ENCODE measurements at regions not wholly inside any gene's neighbourhood (a gene's known extent, or its start where the extent isn't known, plus 50 kb on each side); places are given as distances from the start of the nearest gene placed in this dataset.

DNA sequence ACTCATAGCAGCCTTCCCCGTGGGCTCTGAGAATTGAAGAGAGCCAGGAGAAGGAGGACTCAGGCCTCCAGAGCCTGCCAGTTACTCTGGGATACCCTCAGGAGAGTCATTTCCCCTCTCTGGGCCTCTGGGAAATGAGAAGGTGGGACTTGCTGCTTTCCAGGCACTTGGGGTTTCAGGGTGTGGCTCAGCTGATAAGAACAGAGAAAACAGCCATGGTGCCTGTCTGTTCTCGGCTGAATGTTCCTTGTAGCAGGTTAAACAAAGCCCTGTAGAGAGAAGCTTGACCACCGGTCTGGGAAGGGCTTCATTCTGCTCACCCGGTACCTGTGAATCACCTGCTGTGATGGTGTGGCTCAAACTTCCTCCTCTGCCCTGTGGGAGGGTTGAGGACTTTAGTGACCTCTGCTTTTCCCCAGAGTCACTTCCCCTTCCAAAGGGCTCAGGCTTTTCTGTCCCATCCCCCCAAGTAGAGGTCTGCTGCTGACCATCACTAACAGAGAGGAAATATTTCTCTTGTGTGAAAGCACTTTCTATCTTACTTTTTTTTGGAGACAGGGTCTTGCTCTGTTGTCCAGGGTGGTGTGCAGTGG is 212.4 kb upstream of the GALNT17 start:
- Histone ChIP-seq H3K9me3 (ENCODE audit: insufficient read depth, low read length) (no peaks in the 10 kb centered on the region), H2AFZ (ENCODE audit: low read depth, low read length, severe bottlenecking) (no peak overlapping the region), H3K36me3 (ENCODE audit: low read length) (no peaks in the 10 kb centered on the region), H3K79me2 (ENCODE audit: insufficient read depth, low read length) (no peaks in the 10 kb centered on the region), H3K9ac (ENCODE audit: low read length) (no peak overlapping the region), H3K27ac (ENCODE audit: low read depth, low read length) (no peak overlapping the region), H3K9me2 (replicated peaks; ENCODE audit: insufficient read depth, low read length) (no peaks in the 10 kb centered on the region), H3F3A (ENCODE audit: insufficient read depth) (no peaks in the 10 kb centered on the region), H3K4me3 (ENCODE audit: insufficient read depth, low read length, poor library complexity, severe bottlenecking) (no peak overlapping the region), H3K27me3 (ENCODE audit: low read length) (no peaks in the 10 kb centered on the region), H3K4me2 (ENCODE audit: low read depth, low read length, poor library complexity, severe bottlenecking) (no peak overlapping the region), H4K20me1 (ENCODE audit: low read depth, low read length) (no peaks in the 10 kb centered on the region)
- TF ChIP-seq EZH2phosphoT487 (conservative IDR thresholded peaks at IDR 0.05; ENCODE audit: low read length) = no peak
- TF ChIP-seq, protein P1, sequence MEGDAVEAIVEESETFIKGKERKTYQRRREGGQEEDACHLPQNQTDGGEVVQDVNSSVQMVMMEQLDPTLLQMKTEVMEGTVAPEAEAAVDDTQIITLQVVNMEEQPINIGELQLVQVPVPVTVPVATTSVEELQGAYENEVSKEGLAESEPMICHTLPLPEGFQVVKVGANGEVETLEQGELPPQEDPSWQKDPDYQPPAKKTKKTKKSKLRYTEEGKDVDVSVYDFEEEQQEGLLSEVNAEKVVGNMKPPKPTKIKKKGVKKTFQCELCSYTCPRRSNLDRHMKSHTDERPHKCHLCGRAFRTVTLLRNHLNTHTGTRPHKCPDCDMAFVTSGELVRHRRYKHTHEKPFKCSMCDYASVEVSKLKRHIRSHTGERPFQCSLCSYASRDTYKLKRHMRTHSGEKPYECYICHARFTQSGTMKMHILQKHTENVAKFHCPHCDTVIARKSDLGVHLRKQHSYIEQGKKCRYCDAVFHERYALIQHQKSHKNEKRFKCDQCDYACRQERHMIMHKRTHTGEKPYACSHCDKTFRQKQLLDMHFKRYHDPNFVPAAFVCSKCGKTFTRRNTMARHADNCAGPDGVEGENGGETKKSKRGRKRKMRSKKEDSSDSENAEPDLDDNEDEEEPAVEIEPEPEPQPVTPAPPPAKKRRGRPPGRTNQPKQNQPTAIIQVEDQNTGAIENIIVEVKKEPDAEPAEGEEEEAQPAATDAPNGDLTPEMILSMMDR (IDR thresholded peaks at IDR 0.05; ENCODE audit: insufficient read depth, low read length, poor library complexity, severe bottlenecking) = no peak

DNA sequence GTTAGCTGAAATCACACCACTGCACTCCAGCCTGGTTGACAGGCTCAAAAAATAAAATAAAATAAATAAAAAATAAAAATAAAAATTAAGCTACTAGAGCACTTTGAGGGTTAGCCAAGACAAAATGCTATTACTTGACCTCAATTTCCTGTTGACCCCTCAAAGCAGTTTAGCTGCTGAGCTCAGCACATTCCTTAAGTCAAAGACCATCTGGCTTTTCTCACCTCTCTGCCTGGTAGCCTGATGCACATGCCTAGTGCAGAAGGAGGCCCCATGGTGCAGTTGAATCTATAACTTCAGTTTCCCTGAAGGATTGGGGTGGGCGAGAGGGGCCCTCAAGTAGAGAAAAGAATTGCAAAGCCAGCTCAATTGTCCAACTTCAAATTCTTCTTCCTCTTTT is 211.1 kb upstream of the GALNT17 start:
- Histone ChIP-seq H4K20me1 (ENCODE audit: low read depth, low read length) (no peaks in the 10 kb centered on the region), H3K36me3 (ENCODE audit: low read length) (no peaks in the 10 kb centered on the region), H3K4me2 (ENCODE audit: low read depth, low read length, poor library complexity, severe bottlenecking) (no peak overlapping the region), H3K27me3 (ENCODE audit: low read length) (no peaks in the 10 kb centered on the region), H2AFZ (ENCODE audit: low read depth, low read length, severe bottlenecking) (no peak overlapping the region), H3K9me2 (replicated peaks; ENCODE audit: insufficient read depth, low read length) (no peaks in the 10 kb centered on the region), H3K9me3 (ENCODE audit: insufficient read depth, low read length) (no peaks in the 10 kb centered on the region), H3K4me3 (ENCODE audit: insufficient read depth, low read length, poor library complexity, severe bottlenecking) (no peak overlapping the region), H3K79me2 (ENCODE audit: insufficient read depth, low read length) (no peaks in the 10 kb centered on the region), H3K27ac (ENCODE audit: low read depth, low read length) (no peak overlapping the region), H3K9ac (ENCODE audit: low read length) (no peak overlapping the region), H3F3A (ENCODE audit: insufficient read depth) (no peaks in the 10 kb centered on the region)
- TF ChIP-seq, protein P1 (IDR thresholded peaks at IDR 0.05; ENCODE audit: insufficient read depth, low read length, poor library complexity, severe bottlenecking) = no peak
- no peak for TF ChIP-seq EZH2phosphoT487 (conservative IDR thresholded peaks at IDR 0.05; ENCODE audit: low read length)

DNA sequence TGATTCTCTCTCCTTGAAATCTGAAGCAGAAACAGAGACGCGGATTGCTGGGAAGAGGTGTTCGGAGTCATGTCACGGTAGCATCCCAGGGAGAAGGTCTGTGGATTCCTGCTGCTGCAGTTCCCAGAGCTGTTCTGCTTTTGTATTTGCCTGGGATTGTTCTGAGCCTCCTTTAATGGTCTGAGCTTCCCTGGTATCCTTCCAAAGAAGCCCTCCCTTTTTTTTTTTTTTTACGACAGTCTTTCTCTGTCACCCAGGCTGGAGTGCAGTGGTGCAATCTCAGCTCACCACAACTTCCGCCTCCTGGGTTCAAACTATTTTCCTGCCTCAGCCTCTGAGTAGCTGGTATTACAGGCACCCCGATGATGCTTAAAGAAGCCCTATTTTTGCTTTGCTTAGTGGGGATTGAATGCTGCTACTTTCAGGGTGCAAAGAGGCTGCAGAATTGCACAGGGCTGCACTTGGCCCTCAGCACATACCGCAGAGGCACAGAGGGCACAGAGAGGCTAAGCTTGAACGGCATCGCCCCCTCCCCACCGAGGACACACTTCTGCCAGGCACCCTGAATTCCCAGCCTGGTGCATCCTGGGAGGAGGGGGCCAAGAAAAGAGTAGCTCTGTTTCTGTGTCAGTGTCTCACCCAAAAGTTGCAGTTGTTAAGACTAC is 208.6 kb upstream of the GALNT17 start:
- Histone ChIP-seq H3K27ac (ENCODE audit: low read depth, low read length) (no peak overlapping the region), H3K36me3 (ENCODE audit: low read length) (no peaks in the 10 kb centered on the region), H3K27me3 (ENCODE audit: low read length) (no peaks in the 10 kb centered on the region)

More for the DNA sequence above, 208.6 kb upstream of the GALNT17 start:
- Histone ChIP-seq H3K79me2 (ENCODE audit: insufficient read depth, low read length) (no peaks in the 10 kb centered on the region), H3F3A (ENCODE audit: insufficient read depth) (no peaks in the 10 kb centered on the region), H2AFZ (ENCODE audit: low read depth, low read length, severe bottlenecking) (no peak overlapping the region), H4K20me1 (ENCODE audit: low read depth, low read length) (no peaks in the 10 kb centered on the region), H3K4me2 (ENCODE audit: low read depth, low read length, poor library complexity, severe bottlenecking) (no peak overlapping the region), H3K9me2 (replicated peaks; ENCODE audit: insufficient read depth, low read length) (no peaks in the 10 kb centered on the region), H3K9ac (ENCODE audit: low read length) (no peak overlapping the region), H3K9me3 (ENCODE audit: insufficient read depth, low read length) (no peaks in the 10 kb centered on the region), H3K4me3 (ENCODE audit: insufficient read depth, low read length, poor library complexity, severe bottlenecking) (no peak overlapping the region)
- TF ChIP-seq, protein P1 (IDR thresholded peaks at IDR 0.05; ENCODE audit: insufficient read depth, low read length, poor library complexity, severe bottlenecking) = no peak
- TF ChIP-seq EZH2phosphoT487 (conservative IDR thresholded peaks at IDR 0.05; ENCODE audit: low read length) = no peak
